IMR-90 (cell line): ENCODE measurements at regions not wholly inside any gene's neighbourhood (a gene's known extent, or its start where the extent isn't known, plus 50 kb on each side); places are given as distances from the start of the nearest gene placed in this dataset.

Experiments
- BHLHE40 ChIP-seq: fragments of 150-350 bp; IDR thresholded peaks from 2 replicates; pipeline ENCODE4 v1.6.1; 2016; ENCODE audit warnings: mild to moderate bottlenecking, low read depth, low read length
- CTCF ChIP-seq: conservative IDR thresholded peaks from 2 replicates; pipeline ENCODE4 v1.5.1; 2012; ENCODE audit warnings: mild to moderate bottlenecking, low read depth, low read length, improper control_type of control experiment
- MAFK ChIP-seq: IDR thresholded peaks from 2 replicates; pipeline ENCODE4 v1.6.1; 2012; ENCODE audit warnings: low read depth, low read length, improper control_type of control experiment
- MAZ ChIP-seq: IDR thresholded peaks from 2 replicates; pipeline ENCODE4 v1.6.1; 2012; ENCODE audit warnings: low read depth, mild to moderate bottlenecking, low read length, improper control_type of control experiment, moderate library complexity, borderline replicate concordance

GRCh38 chr4:32243926-32244325 is 1523.8 kb downstream of the PCDH7 start:
- TF ChIP-seq MAFK, result no peak
- no peak for TF ChIP-seq CTCF
- TF ChIP-seq BHLHE40, result no peak
- no peak for TF ChIP-seq MAZ
